Lower lobe of right lung (tissue), 2 donors: ENCODE measurements at regions not wholly inside any gene's neighbourhood (a gene's known extent, or its start where the extent isn't known, plus 50 kb on each side); places are given as distances from the start of the nearest gene placed in this dataset.
"Not testable (repeated sequence)": the region's sequence is repeated elsewhere in the genome, so short reads cannot be mapped to it uniquely, and the experiment has no call there.

Source experiments
- ATAC-seq, 2 donors: fragments of 200-7000 bp; cut with Tn5 transposase; one replicate each; pipeline ENCODE4 v1.9.1; 2020 to 2022; ENCODE audit warnings: mild to moderate bottlenecking in 2 of 2, moderate library complexity in 2 of 2
- DNase-seq: peaks from one replicate; pipeline ENCODE4 v3.0.0-alpha.2; 2020
- H3K27ac ChIP-seq: fragments of 200-600 bp; one replicate; pipeline ENCODE4 v1.8.0; 2022
- H3K27me3 ChIP-seq: fragments of 200-600 bp; one replicate; pipeline ENCODE4 v1.8.0; 2022; ENCODE audit warnings: low read depth
- H3K36me3 ChIP-seq: fragments of 200-600 bp; one replicate; pipeline ENCODE4 v1.8.0; 2022; ENCODE audit warnings: mild to moderate bottlenecking
- H3K4me1 ChIP-seq: fragments of 200-600 bp; one replicate; pipeline ENCODE4 v1.8.0; 2022
- H3K4me3 ChIP-seq: fragments of 200-600 bp; one replicate; pipeline ENCODE4 v1.8.0; 2022; ENCODE audit warnings: mild to moderate bottlenecking
- H3K9me3 ChIP-seq: fragments of 200-600 bp; one replicate; pipeline ENCODE4 v1.8.0; 2022
- CTCF ChIP-seq: fragments of 200-600 bp; IDR thresholded peaks from one replicate; pipeline ENCODE4 v1.8.0; 2022; ENCODE audit warnings: antibody characterized with exemption, mild to moderate bottlenecking
- intact Hi-C: fragments of 100-400 bp; cut with DNase I; formaldehyde crosslinking; loops from one replicate; pipeline ENCODE4 v1.11.0; 2022
- donor health status: DM: no; HTN: yes; CAD: no; lungs with severe emphysema.

- TF ChIP-seq CTCF, result no peak
- intact Hi-C loops, result no loop called here
- no peaks in the 10 kb centered on the region for H3K9me3 ChIP-seq
- H3K4me1 ChIP-seq, result no peaks in the 10 kb centered on the region
- H3K27me3 ChIP-seq, result no peaks in the 10 kb centered on the region
- no peaks in the 10 kb centered on the region for H3K36me3 ChIP-seq
- no peak overlapping the region for H3K4me3 ChIP-seq
- no peak overlapping the region for H3K27ac ChIP-seq
- DNase-seq (no peak), ATAC-seq (no peak)
These were observed 135.9 kb downstream of the TENT5D start for GRCh38 chrX:80556148-80556547.

GRCh38 chrX:80572636-80573035 is 152.4 kb downstream of the TENT5D start:
- no peaks in the 10 kb centered on the region for H3K9me3 ChIP-seq
- H3K27ac ChIP-seq, result no peak overlapping the region
- ATAC-seq (no peak), DNase-seq (no peak)
- no peaks in the 10 kb centered on the region for H3K4me1 ChIP-seq
- no peaks in the 10 kb centered on the region for H3K36me3 ChIP-seq
- H3K4me3 ChIP-seq, result no peak overlapping the region
- TF ChIP-seq CTCF, result no peak
- intact Hi-C loops, result no loop called here
- H3K27me3 ChIP-seq, result no peaks in the 10 kb centered on the region

GRCh38 chrX:80573275-80573674 is 153.0 kb downstream of the TENT5D start:
- DNase-seq (no peak), ATAC-seq (no peak)
- Histone ChIP-seq H3K9me3 (no peaks in the 10 kb centered on the region), H3K27me3 (no peaks in the 10 kb centered on the region), H3K36me3 (no peaks in the 10 kb centered on the region), H3K27ac (no peak overlapping the region), H3K4me3 (no peak overlapping the region), H3K4me1 (no peaks in the 10 kb centered on the region)
- intact Hi-C loops, result no loop called here
- TF ChIP-seq CTCF, result no peak

GRCh38 chrX:80574486-80575086 is 154.3 kb downstream of the TENT5D start:
- H3K4me1 ChIP-seq, intact Hi-C loops, H3K9me3 ChIP-seq, DNase-seq, H3K27ac ChIP-seq, H3K36me3 ChIP-seq, H3K4me3 ChIP-seq, ATAC-seq, H3K27me3 ChIP-seq: not testable (repeated sequence)

GRCh38 chrX:80576267-80576666 is 156.0 kb downstream of the TENT5D start:
- Histone ChIP-seq H3K4me3 (no peak overlapping the region), H3K27ac (no peak overlapping the region), H3K4me1 (no peaks in the 10 kb centered on the region), H3K36me3 (no peaks in the 10 kb centered on the region), H3K9me3 (no peaks in the 10 kb centered on the region), H3K27me3 (no peaks in the 10 kb centered on the region)
- intact Hi-C loops, result no loop called here
- no peak for DNase-seq
- no peak for ATAC-seq
- no peak for TF ChIP-seq CTCF

GRCh38 chrX:80576806-80577533 is 156.7 kb downstream of the TENT5D start:
- no peak for TF ChIP-seq CTCF
- ATAC-seq (no peak), DNase-seq (no peak)
- intact Hi-C loops, result no loop called here
- Histone ChIP-seq H3K9me3 (no peaks in the 10 kb centered on the region), H3K4me1 (no peaks in the 10 kb centered on the region), H3K27me3 (no peaks in the 10 kb centered on the region), H3K36me3 (no peaks in the 10 kb centered on the region), H3K27ac (no peak overlapping the region), H3K4me3 (no peak overlapping the region)
